AG09309 (cell line): ENCODE measurements at regions not wholly inside any gene's neighbourhood (a gene's known extent, or its start where the extent isn't known, plus 50 kb on each side); places are given as distances from the start of the nearest gene placed in this dataset.

Experiments
- DNase-seq: peaks from one replicate; pipeline ENCODE4 v3.0.0-alpha.2; 2010; ENCODE audit warnings: low read depth
- H3K4me3 ChIP-seq: 2 replicates; pipeline ENCODE4 v1.5.1; 2011; ENCODE audit warnings: mild to moderate bottlenecking, low read depth, low read length, moderate library complexity; ENCODE audit not compliant: control insufficient read depth
- CTCF ChIP-seq: IDR thresholded peaks from 2 replicates; pipeline ENCODE4 v1.5.1; 2011; ENCODE audit warnings: mild to moderate bottlenecking, low read depth, low read length, inconsistent platforms; ENCODE audit not compliant: insufficient read depth, control insufficient read depth; ENCODE audit errors: missing control alignments

- no peak for DNase-seq
- no peak overlapping the region for H3K4me3 ChIP-seq
- TF ChIP-seq CTCF = no peak
Observed at GRCh38 chr5:57318251-57318650, 144.4 kb downstream of the GPBP1 start.

GRCh38 chr5:57317341-57317740, 143.5 kb downstream of the GPBP1 start:
- H3K4me3 ChIP-seq = no peak overlapping the region
- DNase-seq = no peak
- no peak for TF ChIP-seq CTCF

- no peak for TF ChIP-seq CTCF
- H3K4me3 ChIP-seq = no peak overlapping the region
- peak; percentile 75 for DNase-seq
Observed at GRCh38 chr5:57316798-57317327, 143.0 kb downstream of the GPBP1 start.

- no peak for TF ChIP-seq CTCF
- H3K4me3 ChIP-seq = no peak overlapping the region
- DNase-seq = no peak
Observed at GRCh38 chr5:57315941-57316340, 142.1 kb downstream of the GPBP1 start.
